ENCODE measurements at regions not wholly inside any gene's neighbourhood (a gene's known extent, or its start where the extent isn't known, plus 50 kb on each side); places are given as distances from the start of the nearest gene placed in this dataset.
A peak's percentile ranks its signal among the peaks of the same experiment; 100 is the strongest.

DNA sequence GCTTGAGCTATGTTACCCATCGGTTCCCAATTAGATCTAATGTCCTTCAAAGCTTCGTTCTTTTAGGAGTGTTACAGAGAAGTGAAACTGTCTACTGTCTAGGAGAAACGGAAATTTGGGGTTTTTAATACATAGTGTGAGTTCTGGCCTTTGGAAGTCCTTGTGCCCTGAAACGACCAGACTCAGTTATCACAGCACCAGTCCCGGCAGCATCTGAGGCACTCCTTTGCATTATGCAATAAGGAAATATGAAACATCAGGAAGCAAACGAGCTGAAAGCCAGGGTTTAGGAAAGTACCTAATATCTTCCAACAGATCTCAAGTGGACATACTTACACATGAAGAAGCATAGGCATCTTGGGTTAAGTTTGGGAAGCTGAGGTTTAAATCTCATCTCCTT is 61.8 kb upstream of the ADGRF1 start:
- Mint-ChIP-seq H3K4me3 (ENCODE audit: low read depth) (no peak overlapping the region), H3K36me3 (ENCODE audit: low read depth) (no peaks in the 10 kb centered on the region), H3K27ac (no peak overlapping the region), H3K27me3 (ENCODE audit: low read depth) (peaks cover 3% of the 10 kb centered on the region), H3K9me3 (no peaks in the 10 kb centered on the region), H3K4me1 (ENCODE audit: low read depth) (no peaks in the 10 kb centered on the region)
- intact Hi-C loops (cut with micrococcal nuclease), result no loop called here
- DNase-seq (ENCODE audit: low spot score), result no peak

DNA sequence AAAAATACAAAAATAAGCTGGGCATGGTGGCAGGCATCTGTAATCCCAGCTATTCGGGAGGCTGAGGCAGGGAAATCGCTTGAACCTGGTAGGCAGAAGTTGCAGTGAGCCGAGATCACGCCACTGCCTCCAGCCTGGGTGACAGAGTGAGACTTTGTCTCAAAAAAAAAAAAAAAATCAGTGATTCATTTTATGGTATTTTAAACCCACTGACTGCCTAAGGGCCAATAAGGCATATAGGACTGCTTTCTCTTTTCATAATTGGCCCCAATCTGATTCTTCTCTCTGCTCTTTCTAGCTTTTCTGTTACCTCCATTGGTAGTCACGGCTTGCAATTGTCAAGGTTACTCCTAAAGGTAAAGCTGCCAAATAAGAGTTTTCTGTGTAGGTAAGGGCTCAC is 60.2 kb upstream of the ADGRF1 start:
- H3K27ac Mint-ChIP-seq, result no peak overlapping the region
- no peaks in the 10 kb centered on the region for H3K9me3 Mint-ChIP-seq
- no peaks in the 10 kb centered on the region for H3K36me3 Mint-ChIP-seq (ENCODE audit: low read depth)
- no peak for DNase-seq (ENCODE audit: low spot score)
- H3K4me1 Mint-ChIP-seq (ENCODE audit: low read depth), result no peaks in the 10 kb centered on the region
- no peak overlapping the region for H3K4me3 Mint-ChIP-seq (ENCODE audit: low read depth)
- H3K27me3 Mint-ChIP-seq (ENCODE audit: low read depth), result peaks cover 3% of the 10 kb centered on the region
- intact Hi-C loops (cut with micrococcal nuclease), result no loop called here

DNA sequence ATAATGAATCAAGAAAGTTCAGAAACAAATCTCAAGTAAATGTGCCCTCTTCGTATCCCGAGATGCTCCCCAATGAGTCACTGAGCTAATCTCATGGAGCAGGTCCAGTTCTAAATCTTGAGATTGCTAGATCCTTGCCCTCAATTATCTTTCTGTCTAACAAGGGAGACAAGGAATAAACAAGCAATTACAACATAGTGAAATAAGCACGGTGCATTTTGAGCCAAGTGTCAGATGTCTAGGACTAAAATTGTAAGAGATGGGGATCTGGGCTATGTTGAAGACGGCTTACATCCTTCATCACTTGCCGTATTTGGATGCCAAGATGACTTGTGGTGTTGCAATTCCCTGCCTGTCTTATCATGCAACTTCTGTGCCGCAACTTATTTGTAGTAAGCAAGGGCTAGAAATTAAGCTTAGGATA is 56.5 kb upstream of the ADGRF1 start:
- intact Hi-C loops (cut with micrococcal nuclease), result no loop called here
- no peak overlapping the region for H3K27ac Mint-ChIP-seq
- DNase-seq (ENCODE audit: low spot score), result no peak
- peaks cover 6% of the 10 kb centered on the region for H3K27me3 Mint-ChIP-seq (ENCODE audit: low read depth)
- no peak overlapping the region for H3K4me3 Mint-ChIP-seq (ENCODE audit: low read depth)
- H3K36me3 Mint-ChIP-seq (ENCODE audit: low read depth), result no peaks in the 10 kb centered on the region
- no peaks in the 10 kb centered on the region for H3K4me1 Mint-ChIP-seq (ENCODE audit: low read depth)
- H3K9me3 Mint-ChIP-seq, result no peaks in the 10 kb centered on the region

DNA sequence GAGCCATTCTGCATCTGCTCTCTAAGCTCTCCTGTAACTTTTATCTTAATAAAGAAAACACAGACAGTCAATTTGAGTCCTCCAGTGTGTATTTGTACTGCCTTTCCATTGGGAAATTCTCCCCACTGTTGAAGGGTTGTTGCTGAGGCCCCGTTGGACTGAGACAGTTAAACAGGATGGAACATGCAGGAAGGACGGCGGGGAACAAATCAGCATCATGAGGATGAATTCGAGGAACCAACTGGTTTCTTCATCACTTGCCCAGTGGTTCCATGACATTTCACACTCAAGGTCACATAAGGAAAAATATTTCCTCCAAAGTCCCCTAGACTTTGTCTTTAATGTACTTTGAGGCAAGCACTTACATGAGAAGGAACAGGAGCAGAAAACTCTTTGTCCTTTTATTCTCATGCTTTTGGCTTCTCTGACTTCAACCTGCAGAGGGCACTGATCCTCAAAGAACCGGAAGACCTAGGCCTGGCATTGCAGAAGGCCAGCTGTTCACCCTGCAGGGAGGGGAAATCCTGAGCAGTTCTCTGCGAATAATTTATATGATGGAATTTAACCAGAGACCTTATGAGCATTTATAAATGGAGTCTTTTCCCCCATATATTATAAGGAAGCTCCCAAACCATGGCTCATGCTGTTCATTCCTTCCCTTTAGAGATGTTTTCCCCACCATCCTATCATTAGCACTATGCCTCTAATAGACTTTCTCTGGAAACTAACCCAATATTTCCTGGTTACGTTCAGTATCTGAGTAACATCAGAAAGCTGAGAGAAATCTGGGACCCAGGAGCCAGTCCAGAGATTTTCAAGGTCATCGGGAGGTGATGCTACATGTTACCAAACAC is 55.2 kb upstream of the ADGRF1 start:
- Mint-ChIP-seq H3K27me3 (ENCODE audit: low read depth) (peaks cover 4% of the 10 kb centered on the region), H3K4me3 (ENCODE audit: low read depth) (no peak overlapping the region), H3K36me3 (ENCODE audit: low read depth) (no peaks in the 10 kb centered on the region), H3K4me1 (ENCODE audit: low read depth) (no peaks in the 10 kb centered on the region), H3K9me3 (no peaks in the 10 kb centered on the region), H3K27ac (no peak overlapping the region)
- intact Hi-C loops (cut with micrococcal nuclease), result loop anchor here (1.0 kb wide), 1 partner anchor 213 kb away; no protein-coding TSS in a partner anchor
- DNase-seq (ENCODE audit: low spot score), result peak; percentile 9

DNA sequence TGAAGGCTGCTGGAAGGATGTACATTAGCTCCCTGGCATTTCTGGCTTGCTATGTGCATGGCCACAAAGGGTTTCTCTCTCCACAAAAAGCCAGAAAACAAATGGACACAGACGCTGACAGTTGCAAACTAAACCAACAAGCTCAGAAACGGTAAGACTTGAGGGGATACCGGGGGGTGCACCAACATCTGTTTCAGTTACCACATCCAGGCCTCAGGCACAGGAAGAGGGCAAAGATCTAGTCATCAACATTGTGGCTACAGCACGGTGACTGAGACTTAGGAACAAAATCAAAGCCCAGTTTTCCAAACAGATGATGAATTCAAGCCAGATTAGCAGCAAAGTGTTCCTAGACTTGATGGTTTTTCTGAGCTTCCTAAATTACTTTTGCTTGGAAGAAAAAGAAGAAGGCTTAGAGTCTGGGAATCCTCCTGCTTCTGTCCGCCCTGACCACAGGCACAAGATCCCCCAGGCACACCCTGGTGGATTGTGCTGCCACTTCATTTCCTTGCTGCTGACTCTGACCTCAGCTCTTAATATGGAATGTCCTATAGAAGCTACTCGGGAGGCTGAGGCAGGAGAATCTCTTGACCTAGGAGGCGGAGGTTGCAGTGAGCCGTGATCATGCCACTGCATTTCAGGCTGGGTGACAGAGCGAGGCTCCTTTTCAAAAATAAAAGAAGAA is 54.2 kb upstream of the ADGRF1 start:
- no peak overlapping the region for H3K27ac Mint-ChIP-seq
- no peak for DNase-seq (ENCODE audit: low spot score)
- no peaks in the 10 kb centered on the region for H3K4me1 Mint-ChIP-seq (ENCODE audit: low read depth)
- intact Hi-C loops (cut with micrococcal nuclease), result no loop called here
- peaks cover 6% of the 10 kb centered on the region for H3K27me3 Mint-ChIP-seq (ENCODE audit: low read depth)
- H3K4me3 Mint-ChIP-seq (ENCODE audit: low read depth), result no peak overlapping the region
- H3K9me3 Mint-ChIP-seq, result no peaks in the 10 kb centered on the region
- no peaks in the 10 kb centered on the region for H3K36me3 Mint-ChIP-seq (ENCODE audit: low read depth)

DNA sequence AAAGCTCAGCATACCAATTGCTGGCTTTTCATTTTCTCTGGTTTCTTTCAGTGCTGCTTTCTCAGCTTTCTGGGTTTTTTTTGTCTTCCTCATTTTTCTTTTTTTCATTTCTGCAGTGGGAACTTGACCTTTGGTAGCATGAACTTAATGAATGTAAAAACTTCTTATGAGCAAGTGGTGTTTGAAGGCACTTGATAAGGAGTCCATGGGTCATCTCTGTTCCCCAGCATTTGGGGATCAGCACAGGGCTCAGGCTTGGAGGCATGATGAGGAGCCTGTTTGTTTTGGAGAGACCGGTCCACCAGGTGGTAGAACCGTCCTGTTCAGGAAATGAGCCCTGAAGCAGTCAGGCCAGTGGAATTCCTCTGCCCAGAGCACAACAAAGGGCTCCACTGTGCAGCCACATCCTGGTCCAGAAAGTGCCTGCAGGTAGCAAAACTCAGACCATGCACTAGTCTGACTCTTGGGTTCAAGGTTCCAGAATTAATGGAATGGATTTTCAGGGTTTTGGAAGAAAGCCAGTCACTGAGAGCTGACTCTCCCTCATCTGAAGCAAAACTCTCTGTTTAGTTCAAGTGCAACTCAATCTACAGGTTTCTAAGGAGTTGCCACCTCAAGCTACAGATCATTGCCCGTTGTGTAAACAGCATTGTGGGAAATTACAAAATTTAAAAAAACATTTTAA is 52.3 kb upstream of the ADGRF1 start:
- Mint-ChIP-seq H3K4me3 (ENCODE audit: low read depth) (no peak overlapping the region), H3K36me3 (ENCODE audit: low read depth) (no peaks in the 10 kb centered on the region), H3K27me3 (ENCODE audit: low read depth) (peaks cover 6% of the 10 kb centered on the region), H3K4me1 (ENCODE audit: low read depth) (no peaks in the 10 kb centered on the region), H3K9me3 (no peaks in the 10 kb centered on the region), H3K27ac (no peak overlapping the region)
- intact Hi-C loops (cut with micrococcal nuclease), result no loop called here
- DNase-seq (ENCODE audit: low spot score), result no peak

DNA sequence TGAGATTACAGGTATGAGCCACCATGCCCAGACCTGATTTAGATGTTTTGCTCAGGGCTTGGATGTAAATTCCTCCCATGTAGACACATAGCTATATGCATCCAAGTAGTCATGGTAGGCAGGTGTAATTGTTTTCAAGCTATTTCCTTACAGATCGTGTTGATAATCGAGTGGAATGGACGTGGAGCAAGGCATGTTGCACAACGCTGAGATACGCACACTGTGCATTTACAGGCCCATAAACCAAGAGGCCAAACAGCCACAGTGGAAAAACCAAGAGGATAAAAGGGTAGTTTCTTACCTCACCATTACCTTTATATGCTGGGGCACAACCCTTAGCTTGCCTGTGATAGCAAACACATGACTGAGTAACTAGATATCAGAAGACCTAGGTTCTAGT is 51.0 kb upstream of the ADGRF1 start:
- Mint-ChIP-seq H3K27me3 (ENCODE audit: low read depth) (peaks cover 4% of the 10 kb centered on the region), H3K4me3 (ENCODE audit: low read depth) (no peak overlapping the region), H3K4me1 (ENCODE audit: low read depth) (no peaks in the 10 kb centered on the region), H3K27ac (no peak overlapping the region), H3K9me3 (no peaks in the 10 kb centered on the region), H3K36me3 (ENCODE audit: low read depth) (no peaks in the 10 kb centered on the region)
- intact Hi-C loops (cut with micrococcal nuclease), result no loop called here
- DNase-seq (ENCODE audit: low spot score), result no peak

DNA sequence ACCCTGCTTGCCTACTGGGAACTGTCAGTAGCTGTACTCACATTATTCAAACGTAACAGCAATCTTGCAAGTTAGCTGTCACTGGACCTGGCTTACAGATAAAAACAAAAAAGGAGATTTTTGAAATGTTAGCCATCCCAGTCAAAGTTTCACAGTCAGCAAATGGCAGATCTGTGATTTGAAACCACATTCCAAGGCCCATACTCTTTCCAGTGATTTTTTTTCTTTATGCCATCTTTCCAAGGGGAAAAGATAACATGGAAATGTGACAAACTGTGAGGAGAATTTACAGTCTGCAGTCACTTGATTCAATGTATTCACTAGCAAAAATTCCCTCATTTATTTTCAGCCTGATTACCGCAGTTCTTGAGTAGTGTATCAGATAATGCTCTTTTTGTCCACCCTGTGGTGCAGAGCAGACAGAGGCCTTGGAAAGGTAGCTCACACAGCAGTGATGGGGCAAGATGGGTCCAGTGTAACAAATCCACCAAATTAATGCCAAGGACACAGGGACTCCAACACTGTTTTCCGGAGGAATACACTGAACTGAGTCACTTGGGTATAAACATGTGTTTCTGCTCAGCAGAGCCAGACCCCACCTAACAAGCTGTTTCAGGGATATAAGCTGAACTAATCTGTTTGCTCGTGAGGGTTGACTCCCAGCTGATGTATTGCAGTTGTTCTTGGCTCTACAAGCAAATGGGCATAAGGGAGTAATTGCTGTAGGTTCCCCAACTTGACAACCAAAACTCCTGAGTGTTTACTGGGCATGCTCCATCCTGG is 49.9 kb upstream of the ADGRF1 start:
- Mint-ChIP-seq H3K27ac (no peak overlapping the region), H3K9me3 (no peaks in the 10 kb centered on the region), H3K27me3 (ENCODE audit: low read depth) (peaks cover 4% of the 10 kb centered on the region), H3K4me3 (ENCODE audit: low read depth) (no peak overlapping the region), H3K4me1 (ENCODE audit: low read depth) (no peaks in the 10 kb centered on the region), H3K36me3 (ENCODE audit: low read depth) (no peaks in the 10 kb centered on the region)
- intact Hi-C loops (cut with micrococcal nuclease), result no loop called here
- DNase-seq (ENCODE audit: low spot score), result no peak

Data from activated T-helper 2 cell treated with anti-CD3 and anti-CD28 coated beads, Interferon-gamma antibody, Interleukin-2, Interleukin-4, amounts not matched to agents 10 μg/mL and 5 μg/mL and 100 μg/mL, durations not matched to agents 14 hours and 24 hours and 36 hours (primary cell).